GM12891 (cell line): ENCODE measurements at regions not wholly inside any gene's neighbourhood (a gene's known extent, or its start where the extent isn't known, plus 50 kb on each side); places are given as distances from the start of the nearest gene placed in this dataset.

Experiments
- POLR2A ChIP-seq: IDR thresholded peaks from 2 replicates; pipeline ENCODE4 v1.6.1; 2011; ENCODE audit warnings: low read depth, low read length, control low read depth
- POLR2AphosphoS5 ChIP-seq: IDR thresholded peaks from 2 replicates; pipeline ENCODE4 v1.6.1; 2011; ENCODE audit warnings: low read depth, low read length, control low read depth
- SPI1 ChIP-seq: IDR thresholded peaks from 2 replicates; pipeline ENCODE4 v1.6.1; 2011; ENCODE audit warnings: low read depth, low read length, control low read depth
- TAF1 ChIP-seq: IDR thresholded peaks from 2 replicates; pipeline ENCODE4 v1.6.1; 2011; ENCODE audit warnings: low read depth, low read length, control low read depth

- TF ChIP-seq SPI1 (no peak), TAF1 (no peak), POLR2A (no peak), POLR2AphosphoS5 (no peak)
These were observed 206.6 kb downstream of the HAUS1 start for GRCh38 chr18:46310675-46311345.
